HepG2 (cell line): ENCODE measurements at regions not wholly inside any gene's neighbourhood (a gene's known extent, or its start where the extent isn't known, plus 50 kb on each side); places are given as distances from the start of the nearest gene placed in this dataset.
"Not testable (repeated sequence)": the region's sequence is repeated elsewhere in the genome, so short reads cannot be mapped to it uniquely, and the experiment has no call there.

Experiments used
- ATAC-seq: fragments of 200-7000 bp; cut with Tn5 transposase; 3 replicates; pipeline ENCODE4 v1.9.1; 2020; ENCODE audit warnings: mild to moderate bottlenecking, moderate library complexity
- BruUV-seq: library from RNA; stranded (reverse); fragments of 400-500 nt; replicated peaks from 2 replicates; lab custom pipeline; 2021; lab: Mats Ljungman, UMichigan
- CTCF ChIA-PET: fragments of 300-600 bp; formaldehyde crosslinking; extraction: SDS; loops from one replicate; lab custom pipeline; 2021; ENCODE audit warnings: low total read pairs, inconsistent platforms, low intra/inter-chr PET ratio; lab: Yijun Ruan, JAX
- POLR2A ChIA-PET: fragments of 350-600 bp; sonication (Branson Sonifier 250); formaldehyde crosslinking; loops from one replicate; lab custom pipeline; 2020; ENCODE audit warnings: antibody characterized with exemption, inconsistent platforms; lab: Yijun Ruan, JAX
- DNase-seq: peaks from one replicate; pipeline ENCODE4 v3.0.0-alpha.2; 2015; ENCODE audit warnings: low spot score
- FAIRE-seq: peaks from 3 replicates; lab custom pipeline; 2011; peaks lifted over from hg19 to GRCh38; lab: Jason Lieb, UNC
- H2AFZ ChIP-seq: one replicate; pipeline ENCODE4 v1.6.1; 2011; ENCODE audit warnings: low read length, inconsistent platforms
- H3K27ac ChIP-seq: fragments of 300-600 bp; 3 replicates; pipeline ENCODE4 v1.8.0; 2011; ENCODE audit warnings: mixed run types, mild to moderate bottlenecking, mixed read lengths, low read length, inconsistent platforms; ENCODE audit not compliant: insufficient read depth; ENCODE audit errors: extremely low read length
- H3K27me3 ChIP-seq, 2 experiments: fragments of 200-600 bp in 1 of 2; 2 replicates in 1 of 2; 3 replicates in 1 of 2; pipeline versions ENCODE4 v1.6.0 to v1.8.0; 2011; ENCODE audit warnings: low read length in 2 of 2, mild to moderate bottlenecking in 2 of 2, moderate library complexity in 2 of 2, inconsistent platforms in 1 of 2; ENCODE audit not compliant: insufficient read depth in 2 of 2, control insufficient read depth in 1 of 2
- H3K36me3 ChIP-seq, 2 experiments: fragments of 200-600 bp in 1 of 2; replicated peaks in 1 of 2; 2 replicates in 1 of 2; 3 replicates in 1 of 2; pipeline versions ENCODE4 v1.5.1 to v1.8.0; 2011; ENCODE audit warnings: low read length in 2 of 2, inconsistent platforms in 1 of 2; ENCODE audit not compliant: insufficient read depth in 2 of 2, control insufficient read depth in 1 of 2
- H3K4me1 ChIP-seq: 2 replicates; pipeline ENCODE4 v1.5.1; 2012; ENCODE audit warnings: low read length, inconsistent platforms; ENCODE audit not compliant: insufficient read depth
- H3K4me2 ChIP-seq: 2 replicates; pipeline ENCODE4 v1.6.0; 2011; ENCODE audit warnings: low read depth, low read length, inconsistent platforms
- H3K4me3 ChIP-seq, 3 experiments: fragments of 200-600 bp in 1 of 3; sonication (generic), shearing (Covaris generic) in 1 of 3; replicated peaks in 1 of 3; 2 replicates each; pipeline ENCODE4 v1.5.1; 2011 to 2016; ENCODE audit warnings: low read length in 3 of 3, inconsistent platforms in 2 of 3, low read depth in 2 of 3, mild to moderate bottlenecking in 2 of 3, control low read depth in 1 of 3, mixed read lengths in 1 of 3; ENCODE audit not compliant: insufficient read depth in 1 of 3
- H3K79me2 ChIP-seq: one replicate; pipeline ENCODE4 v1.6.1; 2011; ENCODE audit warnings: low read length, inconsistent platforms; ENCODE audit not compliant: insufficient read depth
- H3K9ac ChIP-seq: 2 replicates; pipeline ENCODE4 v1.6.0; 2011; ENCODE audit warnings: mild to moderate bottlenecking, low read depth, low read length, inconsistent platforms; ENCODE audit not compliant: insufficient read depth
- H3K9me3 ChIP-seq: 2 replicates; pipeline ENCODE4 v1.5.1; 2012; ENCODE audit warnings: mild to moderate bottlenecking, low read length
- H4K20me1 ChIP-seq: 2 replicates; pipeline ENCODE4 v1.6.0; 2011; ENCODE audit warnings: inconsistent platforms, mild to moderate bottlenecking, low read length, moderate library complexity; ENCODE audit not compliant: insufficient read depth
- ELF4 ChIP-seq: sonication (generic); formaldehyde crosslinking; IDR thresholded peaks from 2 replicates; pipeline ENCODE4 v1.5.0; 2020; ENCODE audit warnings: missing genetic modification reagents, mild to moderate bottlenecking, moderate library complexity, borderline replicate concordance
- HINFP ChIP-seq: sonication (generic); formaldehyde crosslinking; IDR thresholded peaks from 2 replicates; pipeline ENCODE4 v1.4.0; 2020; ENCODE audit warnings: low read depth, mild to moderate bottlenecking, missing genetic modification reagents
- IRX3 ChIP-seq: sonication (generic); formaldehyde crosslinking; IDR thresholded peaks from 2 replicates; pipeline ENCODE4 v1.8.1; 2023; ENCODE audit warnings: mild to moderate bottlenecking, low read depth, missing genetic modification reagents, borderline replicate concordance
- MED1 ChIP-seq: sonication (generic); formaldehyde crosslinking; IDR thresholded peaks from 2 replicates; pipeline ENCODE4 v1.4.0; 2020; ENCODE audit warnings: missing genetic modification reagents
- SMARCE1 ChIP-seq: fragments of 450-650 bp; IDR thresholded peaks from 2 replicates; pipeline ENCODE4 v1.6.1; 2017; ENCODE audit warnings: borderline replicate concordance
- TRIM24 ChIP-seq: sonication (generic); formaldehyde crosslinking; IDR thresholded peaks from 2 replicates; pipeline ENCODE4 v1.8.0; 2022; ENCODE audit warnings: mild to moderate bottlenecking, missing genetic modification reagents
- ZFAT ChIP-seq: sonication (generic); formaldehyde crosslinking; conservative IDR thresholded peaks from 2 replicates; pipeline ENCODE4 v1.8.1; 2023; ENCODE audit warnings: missing genetic modification reagents, inconsistent platforms
- ZNF234 ChIP-seq: sonication (generic); formaldehyde crosslinking; conservative IDR thresholded peaks from 2 replicates; pipeline ENCODE4 v1.5.1; 2020; ENCODE audit warnings: mild to moderate bottlenecking, missing genetic modification reagents
- ZNF3 ChIP-seq: IDR thresholded peaks from 2 replicates; pipeline ENCODE4 v1.7.0; 2017; ENCODE audit warnings: inconsistent platforms
- WGBS: methylation state at CpG from one replicate; pipeline ENCODE4 v1.1.6; 2017; ENCODE audit warnings: low lambda C conversion rate; 5-methylcytosine and 5-hydroxymethylcytosine counted together
- in situ Hi-C: cut with HindIII; loops from 2 replicates; pipeline ENCODE4 v1.10.0; 2017; ENCODE audit warnings: low pct_unique_long_range_greater_than_20kb; ENCODE audit not compliant: extremely low pct_ligation_motif_present
- intact Hi-C: fragments of 100-400 bp; cut with micrococcal nuclease; formaldehyde crosslinking; loops from one replicate; pipeline ENCODE4 v1.10.0; 2022; ENCODE audit not compliant: unreplicated experiment
- TF ChIP-seq, protein P1 (sequence below), 2 experiments: fragments of 450-650 bp in 1 of 2; sonication (generic) in 1 of 2; formaldehyde crosslinking; IDR thresholded peaks; 2 replicates each; pipeline versions ENCODE4 v1.5.0 to v1.8.0; 2020 to 2022; ENCODE audit warnings: mild to moderate bottlenecking in 1 of 2, missing genetic modification reagents in 1 of 2

- H3K4me3 ChIP-seq, result no peak overlapping the region
- no peak for TF ChIP-seq TRIM24 (CRISPR knock-in tag)
- no peaks in the 10 kb centered on the region for H3K9me3 ChIP-seq
- ChIA-PET CTCF (no interaction called here), POLR2A (no interaction called here)
- H3K79me2 ChIP-seq, result no peaks in the 10 kb centered on the region
- no TSS peak for BruUV-seq
- intact Hi-C loops, result no loop called here
- 0% methylated on average over 3 of the region's 3 CpGs for WGBS
- in situ Hi-C loops, result no loop called here
- no peak overlapping the region for H2AFZ ChIP-seq
- ATAC-seq (no peak), DNase-seq (no peak), FAIRE-seq (no peak)
- H3K4me2 ChIP-seq, result no peak overlapping the region
- H4K20me1 ChIP-seq, result no peaks in the 10 kb centered on the region
- H3K36me3 ChIP-seq, result no peaks in the 10 kb centered on the region
- H3K27me3 ChIP-seq, result no peaks in the 10 kb centered on the region
- H3K4me1 ChIP-seq, result no peaks in the 10 kb centered on the region
- H3K27ac ChIP-seq, result no peak overlapping the region
- no peak overlapping the region for H3K9ac ChIP-seq
Observed at GRCh38 chr15:21270474-21270873, 169.8 kb downstream of the POTEB3 start.

- FAIRE-seq, POLR2A ChIA-PET: not testable (repeated sequence)
Observed at GRCh38 chr15:21269673-21270072, 170.6 kb downstream of the POTEB3 start.

DNA sequence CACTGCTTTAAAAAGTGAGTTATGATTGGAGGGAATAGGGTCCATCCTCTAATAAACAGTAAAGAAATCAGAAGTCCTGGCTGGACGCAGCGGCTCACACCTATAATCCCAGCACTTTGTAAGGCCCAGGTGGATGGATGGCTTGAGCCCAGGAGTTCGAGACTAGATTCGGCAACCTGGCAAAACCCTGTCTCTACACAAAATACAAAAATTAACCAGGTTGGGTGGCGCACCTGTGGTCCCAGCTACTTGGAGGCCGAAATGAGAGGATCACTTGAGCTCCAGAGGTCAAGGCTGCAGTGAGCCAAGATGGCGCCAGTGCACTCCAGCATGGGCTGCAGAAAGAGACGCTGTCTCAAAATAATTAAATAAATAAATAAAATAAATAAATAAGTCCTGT is 171.2 kb downstream of the POTEB3 start:
- H3K9ac ChIP-seq, result no peak overlapping the region
- in situ Hi-C loops (no loop called here), intact Hi-C loops (no loop called here)
- TF ChIP-seq MED1 (CRISPR knock-in tag), result no peak
- TF ChIP-seq IRX3, result no peak
- no peak for TF ChIP-seq HINFP
- TF ChIP-seq ZFAT (CRISPR knock-in tag), result no peak
- TF ChIP-seq SMARCE1, result no peak
- TF ChIP-seq ZNF234 (CRISPR knock-in tag), result no peak
- TF ChIP-seq ZNF3, result no peak
- TF ChIP-seq, protein P1, sequence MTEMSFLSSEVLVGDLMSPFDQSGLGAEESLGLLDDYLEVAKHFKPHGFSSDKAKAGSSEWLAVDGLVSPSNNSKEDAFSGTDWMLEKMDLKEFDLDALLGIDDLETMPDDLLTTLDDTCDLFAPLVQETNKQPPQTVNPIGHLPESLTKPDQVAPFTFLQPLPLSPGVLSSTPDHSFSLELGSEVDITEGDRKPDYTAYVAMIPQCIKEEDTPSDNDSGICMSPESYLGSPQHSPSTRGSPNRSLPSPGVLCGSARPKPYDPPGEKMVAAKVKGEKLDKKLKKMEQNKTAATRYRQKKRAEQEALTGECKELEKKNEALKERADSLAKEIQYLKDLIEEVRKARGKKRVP (CRISPR knock-in tag; IDR thresholded peaks at IDR 0.05), result no peak
- no peak for TF ChIP-seq ELF4 (CRISPR knock-in tag)
- no peaks in the 10 kb centered on the region for H3K9me3 ChIP-seq
- ChIA-PET POLR2A (no interaction called here), CTCF (no interaction called here)
- WGBS, result 18% methylated on average over 8 of the region's 8 CpGs
- no peak overlapping the region for H3K27ac ChIP-seq
- FAIRE-seq (no peak), DNase-seq (no peak), ATAC-seq (no peak)
- no peak overlapping the region for H3K4me2 ChIP-seq
- no peaks in the 10 kb centered on the region for H4K20me1 ChIP-seq
- H3K4me3 ChIP-seq, result no peak overlapping the region
- H3K4me1 ChIP-seq, result no peaks in the 10 kb centered on the region
- BruUV-seq, result no TSS peak
- H3K36me3 ChIP-seq, result no peaks in the 10 kb centered on the region
- H3K27me3 ChIP-seq, result no peaks in the 10 kb centered on the region
- no peaks in the 10 kb centered on the region for H3K79me2 ChIP-seq
- no peak overlapping the region for H2AFZ ChIP-seq

More at GRCh38 chr15:21269673-21270072, 170.6 kb downstream of the POTEB3 start:
- in situ Hi-C loops, BruUV-seq, H3K9me3 ChIP-seq, H3K79me2 ChIP-seq, H3K36me3 ChIP-seq, H3K4me2 ChIP-seq, DNase-seq, H3K27ac ChIP-seq, H3K27me3 ChIP-seq, CTCF ChIA-PET, H4K20me1 ChIP-seq, H3K9ac ChIP-seq, H2AFZ ChIP-seq, H3K4me1 ChIP-seq, intact Hi-C loops, H3K4me3 ChIP-seq, ATAC-seq: not testable (repeated sequence)
- WGBS, result 10% methylated on average over 4 of the region's 4 CpGs
